DMS 273 treated with DMSO at 0.1 percent for 48 hours (cell line): ENCODE measurements at regions not wholly inside any gene's neighbourhood (a gene's known extent, or its start where the extent isn't known, plus 50 kb on each side); places are given as distances from the start of the nearest gene placed in this dataset.

Experiments
- DNase-seq: peaks from one replicate; lab custom pipeline; 2025; lab: John Stamatoyannopoulos, UW

GRCh38 chr13:29926098-29926476 lies 75.7 kb upstream of the UBL3 start:
- DNase-seq: no peak

- no peak for DNase-seq
Observed at GRCh38 chr13:29925457-29926097, 75.2 kb upstream of the UBL3 start.

GRCh38 chr13:29924482-29925350 lies 74.3 kb upstream of the UBL3 start:
- no peak for DNase-seq

GRCh38 chr13:29923554-29924481 lies 73.4 kb upstream of the UBL3 start:
- no peak for DNase-seq

- no peak for DNase-seq
Observed at GRCh38 chr13:29922896-29923295, 72.5 kb upstream of the UBL3 start.

- no peak for DNase-seq
Observed at GRCh38 chr13:29922281-29922821, 71.9 kb upstream of the UBL3 start.

GRCh38 chr13:29921542-29921941 lies 71.1 kb upstream of the UBL3 start:
- DNase-seq: no peak

GRCh38 chr13:29920025-29920643 lies 69.7 kb upstream of the UBL3 start:
- DNase-seq: no peak

- DNase-seq: no peak
Observed at GRCh38 chr13:29918845-29919244, 68.4 kb upstream of the UBL3 start.

- DNase-seq: no peak
Observed at GRCh38 chr13:29917650-29918049, 67.2 kb upstream of the UBL3 start.

GRCh38 chr13:29914581-29914980 lies 64.2 kb upstream of the UBL3 start:
- DNase-seq: no peak

GRCh38 chr13:29911781-29912418 lies 61.5 kb upstream of the UBL3 start:
- no peak for DNase-seq

GRCh38 chr13:29909975-29910674 lies 59.7 kb upstream of the UBL3 start:
- no peak for DNase-seq

GRCh38 chr13:29909081-29909730 lies 58.8 kb upstream of the UBL3 start:
- no peak for DNase-seq

GRCh38 chr13:29908416-29909080 lies 58.1 kb upstream of the UBL3 start:
- no peak for DNase-seq

- DNase-seq: no peak
Observed at GRCh38 chr13:29907670-29908069, 57.3 kb upstream of the UBL3 start.

- DNase-seq: no peak
Observed at GRCh38 chr13:29906432-29907011, 56.1 kb upstream of the UBL3 start.

GRCh38 chr13:29905845-29906244 lies 55.4 kb upstream of the UBL3 start:
- no peak for DNase-seq

- DNase-seq: no peak
Observed at GRCh38 chr13:29903996-29904395, 53.6 kb upstream of the UBL3 start.
